Natural killer cell (primary cell): ENCODE measurements at regions not wholly inside any gene's neighbourhood (a gene's known extent, or its start where the extent isn't known, plus 50 kb on each side); places are given as distances from the start of the nearest gene placed in this dataset.

Experiments
- ATAC-seq, 3 donors: fragments of 150-1000 bp in 2 of 3; fragments of 200-7000 bp in 1 of 3; cut with Tn5 transposase; 1 replicate in 1 of 3; 2 replicates in 2 of 3; pipeline ENCODE4 v1.10.0; 2021; ENCODE audit warnings: mild to moderate bottlenecking in 2 of 3, moderate library complexity in 2 of 3
- DNase-seq, 2 donors: peaks; one replicate each; pipeline versions ENCODE4 v3.0.0 to v3.0.0-alpha.2; 2013 to 2021; ENCODE audit warnings: mixed read lengths in 1 of 2
- H3K27ac ChIP-seq: one replicate; pipeline ENCODE4 v1.5.1; 2013; ENCODE audit warnings: mild to moderate bottlenecking, low read length
- H3K27me3 ChIP-seq: one replicate; pipeline ENCODE4 v1.6.1; 2013; ENCODE audit warnings: low read length; ENCODE audit not compliant: control insufficient read depth, insufficient read depth
- H3K36me3 ChIP-seq: one replicate; pipeline ENCODE4 v1.6.1; 2013; ENCODE audit warnings: low read length; ENCODE audit not compliant: control insufficient read depth, insufficient read depth
- H3K4me1 ChIP-seq: one replicate; pipeline ENCODE4 v1.6.1; 2013; ENCODE audit warnings: low read length; ENCODE audit not compliant: control insufficient read depth, insufficient read depth
- H3K4me3 ChIP-seq: one replicate; pipeline ENCODE4 v1.5.1; 2013; ENCODE audit warnings: low read length
- H3K9me3 ChIP-seq: one replicate; pipeline ENCODE4 v1.6.1; 2013; ENCODE audit warnings: low read length; ENCODE audit not compliant: control insufficient read depth, insufficient read depth
- H3K27ac Mint-ChIP-seq, 2 donors: one replicate each; pipeline ENCODE4 v1.8.0; 2022; ENCODE audit warnings: mild to moderate bottlenecking in 2 of 2, mixed read lengths in 2 of 2, moderate library complexity in 1 of 2
- H3K27me3 Mint-ChIP-seq, 2 donors: one replicate each; pipeline ENCODE4 v1.8.0; 2022; ENCODE audit warnings: low read depth in 2 of 2, mixed read lengths in 2 of 2
- H3K36me3 Mint-ChIP-seq: one replicate; pipeline ENCODE4 v1.8.0; 2022; ENCODE audit warnings: mixed read lengths
- H3K4me1 Mint-ChIP-seq, 2 donors: one replicate each; pipeline ENCODE4 v1.8.0; 2022; ENCODE audit warnings: mixed read lengths in 2 of 2
- H3K4me3 Mint-ChIP-seq: one replicate; pipeline ENCODE4 v1.8.0; 2022; ENCODE audit warnings: mild to moderate bottlenecking, moderate library complexity, mixed read lengths
- H3K9me3 Mint-ChIP-seq, 2 donors: one replicate each; pipeline ENCODE4 v1.8.0; 2022; ENCODE audit warnings: mixed read lengths in 2 of 2
- CTCF ChIP-seq: fragments of 200-600 bp; IDR thresholded peaks from one replicate; pipeline ENCODE4 v1.8.0; 2022; ENCODE audit warnings: antibody characterized with exemption
- WGBS: methylation state at CpG from one replicate; pipeline ENCODE4 v1.1.7; 2013; ENCODE audit warnings: missing lambda C conversion rate; ENCODE audit not compliant: insufficient coverage; 5-methylcytosine and 5-hydroxymethylcytosine counted together
- intact Hi-C: fragments of 100-400 bp; cut with micrococcal nuclease; formaldehyde crosslinking; loops from one replicate; pipeline ENCODE4 v1.14.2; 2022

DNA sequence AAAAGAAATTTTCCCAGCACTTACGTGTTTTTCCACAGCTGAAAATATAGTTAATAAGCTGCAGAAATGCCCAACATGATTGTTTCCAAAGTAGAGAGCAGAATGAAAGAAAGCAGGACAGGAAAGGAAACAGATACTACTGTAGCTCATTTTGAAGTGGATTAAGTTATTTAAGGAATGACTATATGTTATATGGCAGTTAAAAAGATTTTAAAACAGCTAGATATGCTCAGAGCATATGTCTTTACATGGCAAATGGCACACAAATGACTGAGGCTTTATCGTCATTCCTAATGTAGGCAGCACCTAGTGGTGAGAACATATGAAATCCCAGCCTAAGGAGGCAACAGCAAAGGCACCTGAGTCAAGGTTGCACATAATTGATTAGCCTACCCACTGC, 106.6 kb upstream of the SEMA6D start:
- Mint-ChIP-seq H3K27me3 (peaks cover 0 to 18% of the 10 kb centered on the region in 2 donors), H3K4me3 (no peak overlapping the region), H3K36me3 (no peaks in the 10 kb centered on the region), H3K27ac (no peak overlapping the region), H3K9me3 (no peaks in the 10 kb centered on the region), H3K4me1 (no peaks in the 10 kb centered on the region)
- Histone ChIP-seq H3K27ac (no peak overlapping the region), H3K4me3 (no peak overlapping the region), H3K27me3 (no peaks in the 10 kb centered on the region), H3K36me3 (no peaks in the 10 kb centered on the region), H3K9me3 (no peaks in the 10 kb centered on the region), H3K4me1 (no peaks in the 10 kb centered on the region)
- no peak for TF ChIP-seq CTCF
- intact Hi-C loops: no loop called here
- no peak for ATAC-seq
- DNase-seq: no peak
- 87% methylated on average over 2 of the region's 2 CpGs for WGBS

DNA sequence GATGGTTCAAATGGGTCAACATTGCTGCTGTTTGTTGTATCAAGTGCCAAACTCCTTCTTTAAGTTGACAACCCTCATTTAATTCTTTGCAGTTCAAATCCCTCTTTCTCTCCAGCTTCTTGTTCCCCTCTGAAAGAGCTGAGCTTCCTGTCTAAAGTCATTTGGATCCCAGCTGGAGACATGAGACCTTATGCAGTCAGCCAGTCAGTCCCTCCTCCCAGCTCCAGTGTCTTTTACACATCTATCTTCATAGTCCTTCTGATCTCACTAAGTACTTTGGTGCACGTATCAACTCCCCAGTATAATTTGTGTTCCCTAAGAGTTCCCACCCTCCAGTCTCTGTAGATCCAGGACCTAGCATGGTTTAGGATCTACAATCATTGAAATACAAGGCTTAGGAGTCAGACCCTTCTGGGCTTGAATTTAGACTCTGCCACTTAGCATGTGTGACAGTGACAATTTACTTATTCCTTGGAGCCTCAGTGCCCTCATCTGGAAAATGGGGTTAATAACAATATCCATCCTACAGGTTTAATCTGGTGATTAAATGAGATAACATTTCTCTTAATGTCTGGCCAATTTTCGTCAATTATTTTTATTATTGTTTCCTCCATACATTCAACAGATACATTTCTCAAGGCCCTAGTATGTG, 102.8 kb upstream of the SEMA6D start:
- H3K4me1 Mint-ChIP-seq: no peaks in the 10 kb centered on the region
- no peaks in the 10 kb centered on the region for H3K4me1 ChIP-seq
- no peak overlapping the region for H3K4me3 ChIP-seq
- H3K27me3 Mint-ChIP-seq: peaks cover 0 to 18% of the 10 kb centered on the region in 2 donors
- H3K36me3 Mint-ChIP-seq: no peaks in the 10 kb centered on the region
- WGBS: 89% methylated on average over 1 of the region's 2 CpGs
- no peaks in the 10 kb centered on the region for H3K9me3 Mint-ChIP-seq
- H3K27ac Mint-ChIP-seq: no peak overlapping the region
- no peaks in the 10 kb centered on the region for H3K9me3 ChIP-seq
- intact Hi-C loops: no loop called here
- TF ChIP-seq CTCF: no peak
- no peak overlapping the region for H3K27ac ChIP-seq
- no peaks in the 10 kb centered on the region for H3K36me3 ChIP-seq
- H3K27me3 ChIP-seq: no peaks in the 10 kb centered on the region
- no peak for DNase-seq
- H3K4me3 Mint-ChIP-seq: no peak overlapping the region
- ATAC-seq: no peak

- no peaks in the 10 kb centered on the region for H3K9me3 Mint-ChIP-seq
- H3K4me1 Mint-ChIP-seq: no peaks in the 10 kb centered on the region
- H3K36me3 Mint-ChIP-seq: no peaks in the 10 kb centered on the region
- no peak for TF ChIP-seq CTCF
- Histone ChIP-seq H3K4me1 (no peaks in the 10 kb centered on the region), H3K27me3 (no peaks in the 10 kb centered on the region), H3K9me3 (no peaks in the 10 kb centered on the region), H3K36me3 (no peaks in the 10 kb centered on the region), H3K4me3 (no peak overlapping the region), H3K27ac (no peak overlapping the region)
- WGBS: 84% methylated on average over 4 of the region's 4 CpGs
- intact Hi-C loops: no loop called here
- peaks cover 2 to 8% of the 10 kb centered on the region in 2 donors for H3K27me3 Mint-ChIP-seq
- H3K4me3 Mint-ChIP-seq: no peak overlapping the region
- ATAC-seq: no peak
- no peak for DNase-seq
- no peak overlapping the region for H3K27ac Mint-ChIP-seq
These were observed 100.4 kb upstream of the SEMA6D start for GRCh38 chr15:47616876-47617275.

DNA sequence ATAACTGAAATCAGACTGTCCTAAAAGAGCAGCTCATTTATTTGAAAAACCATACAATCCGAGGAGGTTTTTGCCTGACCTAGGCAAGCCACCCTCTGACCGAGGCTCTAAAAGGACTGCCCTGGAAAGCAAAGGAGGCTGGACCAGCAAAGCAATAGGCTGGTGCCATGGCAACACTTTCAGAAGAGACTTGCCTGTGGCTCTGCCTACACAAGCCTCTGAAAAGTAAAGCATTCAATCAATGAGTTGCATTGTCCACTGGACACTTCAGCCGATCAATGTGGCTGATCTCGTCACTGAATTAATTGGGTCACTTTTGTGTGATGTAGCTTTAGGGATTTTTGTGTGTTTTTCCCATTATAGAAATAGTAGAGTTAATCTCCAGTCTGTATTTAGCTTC, 99.1 kb upstream of the SEMA6D start:
- H3K4me3 Mint-ChIP-seq: no peak overlapping the region
- H3K4me1 ChIP-seq: no peaks in the 10 kb centered on the region
- H3K4me1 Mint-ChIP-seq: no peaks in the 10 kb centered on the region

More for the DNA sequence above, 99.1 kb upstream of the SEMA6D start:
- intact Hi-C loops: no loop called here
- DNase-seq (no peak), ATAC-seq (no peak)
- Histone ChIP-seq H3K4me3 (no peak overlapping the region), H3K9me3 (no peaks in the 10 kb centered on the region), H3K27me3 (no peaks in the 10 kb centered on the region), H3K36me3 (no peaks in the 10 kb centered on the region), H3K27ac (no peak overlapping the region)
- Mint-ChIP-seq H3K9me3 (no peaks in the 10 kb centered on the region), H3K27me3 (peaks cover 2 to 8% of the 10 kb centered on the region in 2 donors), H3K36me3 (no peaks in the 10 kb centered on the region), H3K27ac (no peak overlapping the region)
- no peak for TF ChIP-seq CTCF
- 87% methylated on average over 4 of the region's 4 CpGs for WGBS
